ENCODE measurements at regions not wholly inside any gene's neighbourhood (a gene's known extent, or its start where the extent isn't known, plus 50 kb on each side); places are given as distances from the start of the nearest gene placed in this dataset.

DNA sequence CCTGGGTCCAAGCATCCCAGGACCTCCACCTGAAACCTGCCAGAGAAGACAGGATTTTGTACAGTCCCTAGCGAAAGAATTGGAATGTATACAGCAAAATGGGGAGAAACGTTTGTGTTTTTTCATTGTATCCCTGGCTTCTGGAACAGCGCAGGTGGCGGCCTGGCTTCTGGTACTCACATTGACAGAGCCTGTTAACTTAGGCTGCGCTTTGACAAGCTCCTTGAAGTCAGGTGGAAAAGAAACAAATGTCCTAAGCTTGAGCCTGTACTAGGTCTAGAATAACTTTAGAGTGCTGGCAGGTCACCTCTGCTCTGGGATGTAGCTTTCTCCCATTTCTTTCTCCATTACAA lies 343.7 kb upstream of the KLF3 start (continued):
- no peak for TF ChIP-seq CHD2 (IDR thresholded peaks at IDR 0.05; ENCODE audit: low read length)
- TF ChIP-seq USF2 (IDR thresholded peaks at IDR 0.05; ENCODE audit: low read length), result no peak
- no peak for TF ChIP-seq SP1 (IDR thresholded peaks at IDR 0.05; ENCODE audit: low read depth, low read length)
- TF ChIP-seq NANOG (IDR thresholded peaks at IDR 0.05; ENCODE audit: insufficient read depth, low read depth, low read length, poor library complexity, severe bottlenecking), result no peak
- TF ChIP-seq EGR1 (IDR thresholded peaks at IDR 0.05; ENCODE audit: borderline replicate concordance, low read depth, low read length), result no peak
- no peak for TF ChIP-seq TAF7 (optimal IDR thresholded peaks at IDR 0.05; ENCODE audit: borderline replicate concordance, low read depth, low read length)
